ENCODE measurements at regions not wholly inside any gene's neighbourhood (a gene's known extent, or its start where the extent isn't known, plus 50 kb on each side); places are given as distances from the start of the nearest gene placed in this dataset.

- TF ChIP-seq POLR2AphosphoS5 (IDR thresholded peaks at IDR 0.05), result no peak
- TF ChIP-seq CTCF (IDR thresholded peaks at IDR 0.05), result no peak
- TF ChIP-seq POLR2A (IDR thresholded peaks at IDR 0.05), result no peak
These were observed 729.0 kb upstream of the NR2F2 start for GRCh38 chr15:95601525-95601924.
